SHP77 treated with DMSO at 0.1 percent for 48 hours (cell line): ENCODE measurements at regions not wholly inside any gene's neighbourhood (a gene's known extent, or its start where the extent isn't known, plus 50 kb on each side); places are given as distances from the start of the nearest gene placed in this dataset.
"Not testable (repeated sequence)": the region's sequence is repeated elsewhere in the genome, so short reads cannot be mapped to it uniquely, and the experiment has no call there.

ENCODE experiments used
- DNase-seq: peaks from one replicate; lab custom pipeline; 2025; lab: John Stamatoyannopoulos, UW

- no peak for DNase-seq
These were observed 124.9 kb downstream of the TMEM167A start for GRCh38 chr5:82952326-82952725.

- not testable (repeated sequence) for DNase-seq
These were observed 132.9 kb downstream of the TMEM167A start for GRCh38 chr5:82944267-82944666.

- no peak for DNase-seq
These were observed 134.9 kb downstream of the TMEM167A start for GRCh38 chr5:82942083-82942881.

- DNase-seq, result no peak
These were observed 138.1 kb downstream of the TMEM167A start for GRCh38 chr5:82938901-82939725.

GRCh38 chr5:82932473-82933220 is 144.5 kb downstream of the TMEM167A start:
- peak; percentile 14 for DNase-seq

GRCh38 chr5:82931110-82931509 is 146.1 kb downstream of the TMEM167A start:
- no peak for DNase-seq

- DNase-seq, result no peak
These were observed 152.2 kb downstream of the TMEM167A start for GRCh38 chr5:82925061-82925411.

GRCh38 chr5:82924226-82925060 is 152.8 kb downstream of the TMEM167A start:
- no peak for DNase-seq

- DNase-seq, result no peak
These were observed 155.0 kb downstream of the TMEM167A start for GRCh38 chr5:82922086-82922734.

- no peak for DNase-seq
These were observed 158.7 kb downstream of the TMEM167A start for GRCh38 chr5:82918311-82919031.

- DNase-seq, result no peak
These were observed 159.6 kb downstream of the TMEM167A start for GRCh38 chr5:82917584-82917983.

- no peak for DNase-seq
These were observed 163.2 kb downstream of the TMEM167A start for GRCh38 chr5:82913971-82914370.

- DNase-seq, result no peak
These were observed 164.7 kb downstream of the TMEM167A start for GRCh38 chr5:82912462-82912861.

GRCh38 chr5:82911910-82912309 is 165.3 kb downstream of the TMEM167A start:
- DNase-seq, result no peak

- no peak for DNase-seq
These were observed 166.3 kb downstream of the TMEM167A start for GRCh38 chr5:82910905-82911304.

- no peak for DNase-seq
These were observed 166.7 kb downstream of the TMEM167A start for GRCh38 chr5:82910491-82910890.

GRCh38 chr5:82909771-82910170 is 167.4 kb downstream of the TMEM167A start:
- no peak for DNase-seq

GRCh38 chr5:82905986-82906385 is 171.2 kb downstream of the TMEM167A start:
- DNase-seq, result no peak

- no peak for DNase-seq
These were observed 175.8 kb downstream of the TMEM167A start for GRCh38 chr5:82901281-82901888.

- DNase-seq, result no peak
These were observed 182.5 kb downstream of the TMEM167A start for GRCh38 chr5:82894716-82895115.
